HepG2 (cell line): ENCODE measurements at regions not wholly inside any gene's neighbourhood (a gene's known extent, or its start where the extent isn't known, plus 50 kb on each side); places are given as distances from the start of the nearest gene placed in this dataset.
A peak's percentile ranks its signal among the peaks of the same experiment; 100 is the strongest.
"Not testable (repeated sequence)": the region's sequence is repeated elsewhere in the genome, so short reads cannot be mapped to it uniquely, and the experiment has no call there.

Experiments
- ATAC-seq: fragments of 200-7000 bp; cut with Tn5 transposase; 3 replicates; pipeline ENCODE4 v1.9.1; 2020; ENCODE audit warnings: mild to moderate bottlenecking, moderate library complexity
- BruUV-seq: library from RNA; stranded (reverse); fragments of 400-500 nt; replicated peaks from 2 replicates; lab custom pipeline; 2021; lab: Mats Ljungman, UMichigan
- CTCF ChIA-PET: fragments of 300-600 bp; formaldehyde crosslinking; extraction: SDS; loops from one replicate; lab custom pipeline; 2021; ENCODE audit warnings: low total read pairs, inconsistent platforms, low intra/inter-chr PET ratio; lab: Yijun Ruan, JAX
- POLR2A ChIA-PET: fragments of 350-600 bp; sonication (Branson Sonifier 250); formaldehyde crosslinking; loops from one replicate; lab custom pipeline; 2020; ENCODE audit warnings: antibody characterized with exemption, inconsistent platforms; lab: Yijun Ruan, JAX
- DNase-seq: peaks from one replicate; pipeline ENCODE4 v3.0.0-alpha.2; 2015; ENCODE audit warnings: low spot score
- FAIRE-seq: peaks from 3 replicates; lab custom pipeline; 2011; peaks lifted over from hg19 to GRCh38; lab: Jason Lieb, UNC
- H2AFZ ChIP-seq: one replicate; pipeline ENCODE4 v1.6.1; 2011; ENCODE audit warnings: low read length, inconsistent platforms
- H3K27ac ChIP-seq: fragments of 300-600 bp; 3 replicates; pipeline ENCODE4 v1.8.0; 2011; ENCODE audit warnings: mixed run types, mild to moderate bottlenecking, mixed read lengths, low read length, inconsistent platforms; ENCODE audit not compliant: insufficient read depth; ENCODE audit errors: extremely low read length
- H3K27me3 ChIP-seq, 2 experiments: fragments of 200-600 bp in 1 of 2; 2 replicates in 1 of 2; 3 replicates in 1 of 2; pipeline versions ENCODE4 v1.6.0 to v1.8.0; 2011; ENCODE audit warnings: low read length in 2 of 2, mild to moderate bottlenecking in 2 of 2, moderate library complexity in 2 of 2, inconsistent platforms in 1 of 2; ENCODE audit not compliant: insufficient read depth in 2 of 2, control insufficient read depth in 1 of 2
- H3K36me3 ChIP-seq, 2 experiments: fragments of 200-600 bp in 1 of 2; replicated peaks in 1 of 2; 2 replicates in 1 of 2; 3 replicates in 1 of 2; pipeline versions ENCODE4 v1.5.1 to v1.8.0; 2011; ENCODE audit warnings: low read length in 2 of 2, inconsistent platforms in 1 of 2; ENCODE audit not compliant: insufficient read depth in 2 of 2, control insufficient read depth in 1 of 2
- H3K4me1 ChIP-seq: 2 replicates; pipeline ENCODE4 v1.5.1; 2012; ENCODE audit warnings: low read length, inconsistent platforms; ENCODE audit not compliant: insufficient read depth
- H3K4me2 ChIP-seq: 2 replicates; pipeline ENCODE4 v1.6.0; 2011; ENCODE audit warnings: low read depth, low read length, inconsistent platforms
- H3K4me3 ChIP-seq, 3 experiments: fragments of 200-600 bp in 1 of 3; sonication (generic), shearing (Covaris generic) in 1 of 3; replicated peaks in 1 of 3; 2 replicates each; pipeline ENCODE4 v1.5.1; 2011 to 2016; ENCODE audit warnings: low read length in 3 of 3, inconsistent platforms in 2 of 3, low read depth in 2 of 3, mild to moderate bottlenecking in 2 of 3, control low read depth in 1 of 3, mixed read lengths in 1 of 3; ENCODE audit not compliant: insufficient read depth in 1 of 3
- H3K79me2 ChIP-seq: one replicate; pipeline ENCODE4 v1.6.1; 2011; ENCODE audit warnings: low read length, inconsistent platforms; ENCODE audit not compliant: insufficient read depth
- H3K9ac ChIP-seq: 2 replicates; pipeline ENCODE4 v1.6.0; 2011; ENCODE audit warnings: mild to moderate bottlenecking, low read depth, low read length, inconsistent platforms; ENCODE audit not compliant: insufficient read depth
- H3K9me3 ChIP-seq: 2 replicates; pipeline ENCODE4 v1.5.1; 2012; ENCODE audit warnings: mild to moderate bottlenecking, low read length
- H4K20me1 ChIP-seq: 2 replicates; pipeline ENCODE4 v1.6.0; 2011; ENCODE audit warnings: inconsistent platforms, mild to moderate bottlenecking, low read length, moderate library complexity; ENCODE audit not compliant: insufficient read depth
- WGBS: methylation state at CpG from one replicate; pipeline ENCODE4 v1.1.6; 2017; ENCODE audit warnings: low lambda C conversion rate; 5-methylcytosine and 5-hydroxymethylcytosine counted together
- in situ Hi-C: cut with HindIII; loops from 2 replicates; pipeline ENCODE4 v1.10.0; 2017; ENCODE audit warnings: low pct_unique_long_range_greater_than_20kb; ENCODE audit not compliant: extremely low pct_ligation_motif_present
- intact Hi-C: fragments of 100-400 bp; cut with micrococcal nuclease; formaldehyde crosslinking; loops from one replicate; pipeline ENCODE4 v1.10.0; 2022; ENCODE audit not compliant: unreplicated experiment

GRCh38 chr9:62677016-62677415 is 1487.2 kb downstream of the SPATA31A7 start:
- H3K9ac ChIP-seq, H4K20me1 ChIP-seq, H3K4me2 ChIP-seq, BruUV-seq, H3K9me3 ChIP-seq, H3K36me3 ChIP-seq, H3K79me2 ChIP-seq, intact Hi-C loops, in situ Hi-C loops, FAIRE-seq, POLR2A ChIA-PET, ATAC-seq, H3K27me3 ChIP-seq, H2AFZ ChIP-seq, DNase-seq, H3K4me3 ChIP-seq, H3K4me1 ChIP-seq, CTCF ChIA-PET, H3K27ac ChIP-seq: not testable (repeated sequence)
- WGBS, result no CpG with 5 or more reads among the region's 6 CpGs

GRCh38 chr9:62678336-62678735 is 1488.5 kb downstream of the SPATA31A7 start:
- CTCF ChIA-PET, H4K20me1 ChIP-seq, H2AFZ ChIP-seq, ATAC-seq, H3K9ac ChIP-seq, H3K79me2 ChIP-seq, intact Hi-C loops, H3K27me3 ChIP-seq, H3K4me3 ChIP-seq, DNase-seq, in situ Hi-C loops, POLR2A ChIA-PET, H3K27ac ChIP-seq, H3K9me3 ChIP-seq, H3K36me3 ChIP-seq, H3K4me2 ChIP-seq, FAIRE-seq, H3K4me1 ChIP-seq, BruUV-seq: not testable (repeated sequence)
- WGBS, result no CpG with 5 or more reads among the region's 1 CpG

- H3K27me3 ChIP-seq, BruUV-seq, H3K4me2 ChIP-seq, H4K20me1 ChIP-seq, CTCF ChIA-PET, H3K9ac ChIP-seq, H3K9me3 ChIP-seq, H3K4me1 ChIP-seq, H3K36me3 ChIP-seq, FAIRE-seq, in situ Hi-C loops, POLR2A ChIA-PET, H3K27ac ChIP-seq, H3K79me2 ChIP-seq, intact Hi-C loops, DNase-seq, H3K4me3 ChIP-seq, H2AFZ ChIP-seq: not testable (repeated sequence)
- peak; percentile 92 for ATAC-seq
- no CpG with 5 or more reads among the region's 8 CpGs for WGBS
Measured at GRCh38 chr9:62679020-62679419, 1489.2 kb downstream of the SPATA31A7 start.

GRCh38 chr9:62684833-62685647 is 1495.2 kb downstream of the SPATA31A7 start:
- ATAC-seq, intact Hi-C loops, H3K4me2 ChIP-seq, in situ Hi-C loops, FAIRE-seq, POLR2A ChIA-PET, BruUV-seq, H3K27ac ChIP-seq, H3K9me3 ChIP-seq, H3K4me1 ChIP-seq, DNase-seq, H3K27me3 ChIP-seq, H3K4me3 ChIP-seq, H3K9ac ChIP-seq, H3K36me3 ChIP-seq, H3K79me2 ChIP-seq, CTCF ChIA-PET, H4K20me1 ChIP-seq, H2AFZ ChIP-seq: not testable (repeated sequence)
- no CpG with 5 or more reads among the region's 5 CpGs for WGBS
